Activated gamma-delta T cell treated with Interleukin-2 at 50 U/mL for 16 hours (primary cell): ENCODE measurements at regions not wholly inside any gene's neighbourhood (a gene's known extent, or its start where the extent isn't known, plus 50 kb on each side); places are given as distances from the start of the nearest gene placed in this dataset.
"Not testable (repeated sequence)": the region's sequence is repeated elsewhere in the genome, so short reads cannot be mapped to it uniquely, and the experiment has no call there.

Source experiments
- DNase-seq: peaks from one replicate; pipeline ENCODE4 v3.0.0-alpha.2; 2020

DNA sequence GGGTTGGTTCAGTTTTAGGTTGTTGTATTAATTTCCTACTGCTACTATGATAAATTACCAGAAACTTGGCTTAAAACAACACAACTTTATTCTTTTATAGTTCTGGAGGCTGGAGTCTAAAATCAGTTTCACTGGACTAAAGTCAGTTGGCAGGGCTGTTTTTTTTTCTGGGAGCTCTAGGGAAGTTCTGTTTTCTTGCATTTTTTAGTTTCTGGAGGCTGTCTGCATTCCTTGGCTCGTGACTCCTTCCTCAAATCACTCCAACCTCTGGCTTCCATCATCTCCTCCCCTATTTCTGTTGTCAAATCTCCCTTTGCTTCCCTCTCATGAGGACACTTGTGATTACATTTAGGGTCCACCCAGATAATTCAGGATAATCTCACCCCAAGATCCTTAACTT is 51.3 kb upstream of the SUB1 start:
- no peak for DNase-seq

DNA sequence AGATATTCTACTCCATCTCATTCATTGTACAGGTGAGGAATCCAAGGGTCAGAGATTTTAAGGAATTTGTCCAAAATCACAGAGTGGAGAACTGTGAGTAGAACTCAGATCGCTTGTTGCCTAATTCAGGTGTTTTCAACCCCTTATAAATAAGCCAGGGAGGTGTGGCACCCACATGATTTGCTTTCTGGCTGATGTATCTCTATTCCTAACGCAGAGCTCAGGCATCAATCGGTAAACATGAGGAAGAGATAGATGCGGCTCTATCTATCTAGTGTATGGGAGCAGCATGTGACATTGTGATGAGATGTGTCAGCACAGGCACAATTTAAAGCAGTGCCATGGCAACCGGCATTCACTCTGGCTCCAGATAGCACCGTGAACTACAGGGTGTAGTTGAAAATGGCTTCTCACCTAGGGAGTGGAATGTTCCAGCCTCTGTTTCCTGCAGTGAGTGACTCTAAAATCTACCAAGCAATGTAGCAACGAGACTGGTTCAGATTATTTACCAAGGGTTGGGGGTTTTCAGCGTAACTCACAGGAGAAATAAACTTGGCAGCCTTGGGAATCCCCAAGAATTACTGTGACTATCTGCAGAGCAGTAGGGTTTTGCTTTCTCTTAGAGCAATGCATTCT is 53.4 kb upstream of the SUB1 start:
- peak; percentile 26 for DNase-seq

DNA sequence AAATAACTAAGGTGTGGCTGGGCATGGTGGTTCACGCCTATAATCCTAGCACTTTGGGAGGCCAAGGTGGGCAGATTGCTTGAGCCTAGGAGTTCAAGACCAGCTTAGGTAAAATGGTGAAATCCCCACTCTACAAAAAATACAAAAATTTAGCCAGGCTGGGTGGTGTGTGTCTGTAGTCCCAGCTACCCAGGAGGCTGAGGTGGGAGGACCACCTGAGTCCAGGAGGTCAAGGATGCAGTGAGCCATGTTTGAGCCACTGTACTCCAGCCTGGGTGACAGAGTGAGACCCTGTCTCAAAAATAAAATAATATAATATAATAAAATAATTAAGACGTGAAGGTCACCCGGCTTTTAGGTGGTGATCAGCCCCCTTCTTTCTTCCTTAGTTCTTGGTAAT is 58.0 kb upstream of the SUB1 start:
- DNase-seq = not testable (repeated sequence)

DNA sequence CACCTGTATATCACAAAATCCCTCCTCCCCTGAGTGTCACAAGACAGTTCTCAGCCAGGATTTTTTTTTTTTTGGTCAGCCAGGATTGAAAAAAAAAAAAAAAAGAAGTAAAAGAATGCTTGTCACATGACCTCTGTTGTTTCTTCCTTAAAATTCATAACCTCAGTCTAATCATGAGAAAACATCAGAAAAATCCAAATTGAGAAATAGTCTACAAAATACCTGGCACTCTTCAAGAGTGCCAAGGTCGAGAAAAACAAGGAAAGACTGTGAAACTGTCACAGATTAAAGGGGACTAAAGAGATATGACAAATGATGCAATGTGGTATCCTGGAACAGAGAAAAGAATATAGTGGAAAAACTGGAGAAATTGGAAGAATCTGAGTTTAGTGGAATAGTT is 58.5 kb upstream of the SUB1 start:
- DNase-seq = no peak

DNA sequence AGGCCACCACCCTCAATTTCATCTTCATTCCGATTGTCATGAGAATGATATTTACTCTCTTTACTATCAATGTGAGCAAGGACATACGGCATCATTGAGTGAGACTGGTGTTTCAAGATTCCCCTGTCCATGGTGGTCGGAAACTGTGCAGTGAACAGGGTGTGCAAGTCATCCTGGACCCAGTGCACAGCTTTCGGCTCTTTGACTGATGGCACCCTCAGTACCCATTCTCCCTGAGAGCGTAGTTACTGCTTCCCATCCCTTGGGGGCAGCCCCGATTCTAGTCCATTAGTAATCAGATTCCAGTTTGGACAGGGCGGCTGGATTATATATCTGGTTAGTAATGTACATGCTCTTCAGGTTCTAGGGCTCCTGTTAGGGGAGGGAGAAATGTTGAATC is 61.7 kb upstream of the SUB1 start:
- DNase-seq = no peak

DNA sequence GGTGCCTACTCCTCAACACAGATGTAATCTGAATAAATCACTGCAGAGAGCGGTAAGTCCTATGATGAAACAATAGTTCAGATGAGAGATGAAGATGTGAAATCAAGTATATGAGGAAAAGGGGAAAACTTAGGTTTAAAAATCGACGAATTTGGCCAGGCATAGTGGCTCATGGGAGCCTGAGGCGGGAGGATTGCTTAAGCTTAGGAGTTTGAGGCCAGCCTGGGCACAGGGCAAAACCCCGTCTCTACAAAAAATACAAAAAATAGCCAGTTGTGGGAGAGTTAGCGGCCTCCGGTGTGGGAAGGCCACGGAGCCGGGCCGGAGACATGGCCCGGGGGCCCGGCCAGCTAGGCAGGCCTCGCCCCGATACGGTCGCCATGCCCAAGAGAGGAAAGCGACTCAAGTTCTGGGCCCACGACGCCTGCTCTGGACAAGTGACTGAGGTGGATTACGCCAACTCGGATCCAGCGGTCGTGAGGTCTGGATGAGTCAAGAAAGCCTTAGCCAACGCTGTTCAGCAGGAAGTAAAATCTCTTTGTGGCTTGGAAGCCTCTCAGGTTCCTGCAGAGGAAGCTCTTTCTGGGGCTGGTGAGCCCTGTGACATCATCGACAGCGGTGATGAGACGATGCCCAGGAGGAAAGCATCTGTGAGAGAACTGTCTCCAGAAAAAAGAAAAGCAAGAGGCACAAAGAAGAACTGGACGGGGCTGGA is 62.8 kb upstream of the SUB1 start:
- DNase-seq = peak; percentile 13

DNA sequence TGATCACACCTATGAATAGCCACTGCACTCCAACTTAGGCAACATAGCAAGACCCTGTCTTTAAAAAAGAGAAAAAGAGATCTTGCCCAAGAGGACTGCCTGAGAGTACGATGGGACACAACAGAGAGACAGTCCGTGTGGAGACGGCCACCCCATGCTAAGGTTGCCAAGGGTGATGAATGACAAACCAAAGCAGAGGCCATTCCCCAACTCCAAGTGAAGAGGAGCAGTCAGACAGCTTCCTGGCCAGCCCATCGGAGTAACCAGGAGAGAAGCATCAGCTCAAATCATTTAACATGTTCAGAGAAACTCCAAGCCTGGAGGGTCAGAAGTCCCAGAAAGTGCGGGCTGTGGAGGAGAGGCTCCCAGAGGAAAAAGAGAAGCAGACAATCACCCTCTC is 63.9 kb upstream of the SUB1 start:
- no peak for DNase-seq

DNA sequence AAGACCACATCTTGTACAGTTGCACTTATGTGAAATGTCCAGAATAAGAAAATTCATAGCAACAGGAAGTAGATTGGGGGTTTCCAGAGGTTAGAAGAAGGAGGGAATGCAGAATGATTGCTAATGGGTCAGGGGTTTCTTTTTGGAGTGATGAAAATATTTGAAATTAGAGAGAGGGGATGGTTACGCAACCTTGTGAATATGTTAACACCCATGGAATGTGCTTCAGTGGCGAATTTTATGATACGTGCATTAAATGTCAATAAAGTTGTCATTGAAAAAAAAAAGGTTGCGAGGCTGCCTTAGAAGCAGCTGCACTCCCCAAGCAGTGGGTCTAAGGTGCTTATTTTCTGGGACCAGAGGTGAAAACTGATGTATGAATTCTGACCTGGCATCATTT is 64.4 kb upstream of the SUB1 start:
- no peak for DNase-seq

DNA sequence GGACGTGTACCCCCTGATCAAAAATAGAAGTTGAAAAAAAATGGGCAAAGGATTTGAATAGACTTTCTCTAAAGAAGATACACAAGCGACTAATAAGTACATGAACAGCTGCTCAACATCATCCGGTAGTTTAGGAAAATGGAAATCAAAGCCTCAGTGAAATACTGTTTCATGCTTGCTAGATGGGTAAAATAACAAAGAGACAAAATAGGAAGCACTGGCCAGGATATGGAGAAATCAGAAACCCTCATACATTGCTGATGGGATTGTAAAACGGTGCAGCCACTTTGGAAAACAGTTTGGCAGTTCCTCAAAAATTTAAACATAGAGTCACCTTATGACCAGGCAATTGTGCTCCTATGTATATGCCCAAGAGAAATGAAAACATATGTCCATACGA is 65.0 kb upstream of the SUB1 start:
- no peak for DNase-seq

DNA sequence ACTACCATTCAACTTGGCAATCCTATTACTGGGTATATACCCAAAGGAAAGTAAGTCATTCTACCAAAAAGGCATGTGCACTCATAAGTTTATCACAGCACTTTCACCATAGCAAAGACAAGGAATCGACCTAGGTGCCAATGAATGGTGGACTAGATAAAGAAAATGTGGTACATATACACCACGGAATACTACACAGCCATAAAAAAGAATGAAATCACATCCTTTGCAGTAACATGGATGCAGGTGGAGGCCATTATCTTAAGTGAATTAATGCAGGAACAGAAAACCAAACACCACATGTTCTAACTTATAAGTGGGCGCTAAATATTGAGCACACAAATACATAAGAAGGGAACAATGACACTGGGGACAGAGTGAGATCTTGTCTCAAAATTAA is 65.8 kb upstream of the SUB1 start:
- DNase-seq = no peak

DNA sequence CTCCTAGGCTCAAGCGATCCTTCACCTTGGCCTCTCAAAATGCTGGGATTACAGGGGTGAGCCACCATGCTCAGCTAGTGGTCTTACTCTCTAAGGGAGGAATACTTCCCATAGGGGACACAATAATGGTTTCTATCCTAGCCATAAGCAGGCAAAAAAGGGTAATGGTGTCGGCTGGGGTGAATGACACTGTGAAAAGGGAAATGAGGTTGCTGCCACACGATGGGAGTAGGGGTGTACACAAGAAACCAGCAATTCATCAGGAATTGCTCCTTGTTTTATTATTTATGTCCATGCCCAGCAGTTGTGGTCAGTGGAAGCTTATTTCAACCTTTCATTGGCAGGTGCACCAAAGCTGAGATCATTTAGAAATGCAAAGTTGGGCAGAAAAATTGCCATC is 70.3 kb upstream of the ZFR start:
- DNase-seq = no peak

DNA sequence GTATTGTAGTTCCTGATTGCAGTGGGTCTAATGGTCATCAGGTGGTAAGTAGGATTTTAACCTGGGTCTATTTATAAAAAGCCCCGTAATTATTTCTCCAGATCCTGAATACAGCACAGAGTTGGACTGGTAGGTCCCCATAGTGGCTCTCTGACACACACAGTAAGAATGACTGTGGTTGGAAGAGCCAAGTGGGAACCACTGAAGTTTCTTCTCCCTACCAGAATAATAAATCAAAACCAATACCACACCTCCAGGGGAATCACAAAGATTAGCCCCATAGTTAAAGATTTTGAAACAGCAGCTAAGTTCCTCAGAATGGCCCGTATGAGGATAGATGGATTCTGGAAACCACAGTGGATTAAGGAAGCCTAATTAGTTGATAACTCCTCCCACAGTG is 68.4 kb upstream of the ZFR start:
- DNase-seq = no peak

DNA sequence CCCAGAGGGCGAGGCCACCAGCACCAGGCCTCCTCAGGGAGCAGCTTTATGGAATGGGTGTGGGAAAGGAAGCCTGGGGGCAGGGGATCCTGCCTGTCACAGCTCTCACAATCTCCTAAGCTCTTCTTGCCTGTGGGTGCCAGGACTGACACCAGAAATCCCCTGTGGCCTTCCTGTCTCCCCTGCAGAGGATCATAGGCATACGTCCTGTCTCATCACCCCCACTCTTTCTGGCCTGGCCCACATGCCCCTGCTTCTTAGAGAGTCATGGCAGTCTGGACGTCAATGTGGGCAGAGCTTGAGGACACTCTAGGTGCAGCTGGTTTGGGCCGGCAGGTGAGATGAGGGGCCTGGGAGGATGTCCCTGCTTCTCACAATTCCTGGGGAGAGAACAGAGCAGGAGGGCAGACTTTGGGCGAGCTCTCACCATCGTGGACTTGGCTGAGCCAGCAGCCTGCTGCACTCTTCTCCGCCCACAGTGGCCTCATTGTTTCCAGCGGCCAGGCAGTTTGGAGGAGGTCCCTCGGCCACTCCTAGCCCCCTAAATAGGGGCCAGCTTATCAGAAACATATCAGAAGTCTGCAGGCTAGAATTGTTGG is 67.3 kb upstream of the ZFR start:
- no peak for DNase-seq

DNA sequence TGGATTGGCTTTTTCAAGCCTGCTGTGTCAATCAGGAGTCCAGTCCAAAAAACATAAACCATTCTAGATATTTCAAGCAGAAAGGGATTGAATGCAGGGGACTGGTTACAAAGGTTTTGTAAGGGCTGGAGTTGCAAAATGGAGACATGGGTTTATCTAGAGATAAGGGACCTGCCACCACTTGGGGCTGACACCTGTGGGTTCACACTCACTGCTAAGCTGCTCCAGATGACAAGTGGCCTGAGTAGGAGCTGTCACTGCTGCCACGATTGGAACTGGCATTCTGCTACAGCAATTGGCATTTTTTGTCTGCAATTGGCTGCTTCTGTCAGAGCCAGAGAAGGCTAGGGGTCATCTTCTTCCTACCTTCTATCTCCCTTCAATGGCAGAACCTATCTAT is 66.3 kb upstream of the ZFR start:
- DNase-seq = no peak

DNA sequence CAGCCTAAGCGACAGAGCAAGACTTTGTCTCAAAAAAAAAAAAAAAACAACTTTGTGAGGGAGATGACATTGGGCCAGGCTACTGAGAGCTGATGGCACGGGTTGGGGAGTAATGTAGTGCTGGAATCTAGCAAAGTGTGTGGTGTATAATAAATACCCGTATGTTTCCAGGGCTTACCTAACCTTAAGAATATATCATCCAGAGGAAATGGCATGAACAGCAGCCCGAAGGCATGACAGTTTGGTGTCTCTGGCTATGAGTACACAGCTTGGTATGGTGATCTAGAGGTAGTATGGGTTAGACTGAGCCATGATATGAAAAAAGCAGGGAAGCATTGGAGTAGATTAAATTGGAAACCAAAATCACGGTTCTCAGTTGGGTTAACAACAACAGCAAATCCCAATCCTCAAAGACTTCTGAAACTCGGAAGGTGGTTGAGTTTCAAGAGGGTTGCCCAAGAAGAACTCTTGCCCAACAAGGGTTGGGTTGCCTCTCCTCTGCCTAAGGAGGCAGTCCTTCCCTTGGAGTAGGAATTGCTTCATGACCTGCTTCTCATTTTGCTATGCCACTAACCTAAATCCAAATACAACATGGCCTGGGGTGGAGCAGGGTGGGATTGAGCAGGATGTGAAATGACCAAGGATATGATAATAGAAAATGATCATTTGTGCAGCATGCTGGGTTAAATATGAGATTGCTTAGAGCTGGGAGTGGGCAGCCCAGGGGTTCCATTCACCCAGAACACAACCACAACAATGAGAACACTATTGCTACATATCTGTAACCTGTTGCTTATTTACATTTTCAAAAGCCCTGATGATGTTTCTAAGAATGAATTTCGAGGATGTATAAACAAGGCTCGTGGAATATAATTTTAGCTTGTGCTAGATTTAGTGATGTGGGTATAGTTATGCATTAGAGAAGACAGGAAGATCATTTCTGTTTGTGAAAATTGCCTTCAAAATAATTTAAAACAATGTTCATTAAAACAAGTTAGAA is 64.6 kb upstream of the ZFR start:
- DNase-seq = no peak

DNA sequence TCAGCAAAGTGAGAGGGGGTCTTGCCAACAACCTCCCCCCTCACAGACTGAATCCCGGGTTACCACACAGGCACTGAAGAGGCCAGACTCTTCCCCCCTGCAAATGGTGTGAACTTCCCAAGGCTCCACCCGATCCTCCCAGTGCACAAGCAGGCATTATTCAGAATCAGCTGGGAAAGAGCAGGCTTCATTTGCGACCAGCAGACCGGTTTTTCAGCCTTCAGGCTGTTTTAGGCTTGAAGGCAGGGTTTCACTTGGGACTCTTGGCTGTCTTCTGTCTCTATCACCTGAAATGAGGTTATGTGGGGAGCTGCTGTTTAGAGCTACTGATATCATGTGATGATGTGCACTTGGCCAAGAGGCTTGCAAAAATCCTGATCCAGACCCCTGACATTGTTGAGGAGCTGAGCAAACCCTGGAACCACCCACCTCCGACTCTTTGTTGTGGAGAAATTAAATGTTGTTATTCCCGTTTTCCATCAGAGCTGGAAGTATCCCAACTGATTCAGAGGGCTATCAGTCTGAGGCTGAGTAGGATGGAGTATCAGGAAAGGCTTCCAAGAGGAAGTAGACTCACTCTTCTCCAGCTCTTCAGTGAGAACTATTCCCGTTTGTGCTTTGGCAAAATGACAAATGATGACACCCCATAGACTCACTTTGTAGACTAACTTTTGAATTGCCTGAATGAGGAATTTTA is 63.3 kb upstream of the ZFR start:
- DNase-seq = no peak

DNA sequence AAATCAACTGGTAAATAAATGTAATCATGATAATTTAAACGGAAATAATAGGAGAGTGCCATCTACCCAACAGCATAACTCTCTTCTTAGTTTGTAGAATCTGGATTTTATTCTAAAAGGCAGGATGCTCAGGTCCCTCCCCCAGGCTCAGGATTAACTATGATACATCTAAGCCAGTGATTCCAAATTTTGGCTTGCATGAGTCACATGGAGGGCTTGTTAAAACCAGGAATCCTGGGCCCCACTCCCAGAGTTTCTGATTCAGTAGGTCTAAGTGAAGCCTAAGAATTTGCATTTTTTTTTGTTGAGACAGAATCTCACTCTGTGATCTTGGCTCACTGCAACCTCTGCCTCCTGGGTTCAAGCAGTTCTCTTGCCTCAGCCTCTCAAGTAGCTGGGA is 62.3 kb upstream of the ZFR start:
- no peak for DNase-seq

DNA sequence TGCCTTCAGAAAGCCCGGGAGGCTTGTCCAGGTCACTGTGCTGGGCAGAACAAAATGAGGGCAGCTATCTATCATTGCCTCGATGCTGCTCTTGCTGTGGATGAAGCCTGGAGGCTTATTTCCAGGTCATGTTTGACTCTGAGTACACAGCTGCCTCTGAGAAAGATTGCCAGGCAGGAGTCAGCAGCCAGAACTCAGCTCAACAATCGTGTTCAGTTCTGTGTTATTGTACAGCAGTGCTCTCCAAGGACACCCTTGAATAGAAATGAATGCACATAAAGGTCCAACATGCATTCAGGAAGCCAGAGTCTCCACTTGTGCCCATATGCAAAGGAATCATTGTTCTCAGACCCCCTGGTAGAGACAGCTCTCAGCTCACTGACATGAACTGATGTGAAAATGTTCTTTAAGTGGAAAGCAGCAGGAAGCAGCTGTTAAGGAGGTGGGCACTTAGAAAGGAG is 61.7 kb upstream of the ZFR start:
- no peak for DNase-seq

DNA sequence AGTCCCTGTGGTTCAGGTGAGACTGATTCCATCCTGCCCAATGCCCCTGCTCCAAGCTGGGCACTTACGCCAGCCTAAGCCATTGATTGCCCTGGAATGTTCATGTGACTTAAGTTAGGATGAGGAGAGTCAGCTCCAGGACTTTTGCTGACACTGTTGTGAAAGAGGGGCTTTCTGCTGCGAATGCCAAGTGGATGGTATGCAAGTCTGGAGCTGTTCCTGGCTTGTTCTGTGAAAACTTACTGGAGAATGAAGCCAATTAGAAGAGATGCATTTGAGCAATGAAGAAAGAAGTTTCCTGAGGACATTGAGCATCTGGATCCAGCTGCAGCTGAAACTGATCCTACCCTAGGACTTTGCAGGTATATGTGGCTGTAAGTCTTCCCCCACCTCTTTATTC is 61.2 kb upstream of the ZFR start:
- no peak for DNase-seq

DNA sequence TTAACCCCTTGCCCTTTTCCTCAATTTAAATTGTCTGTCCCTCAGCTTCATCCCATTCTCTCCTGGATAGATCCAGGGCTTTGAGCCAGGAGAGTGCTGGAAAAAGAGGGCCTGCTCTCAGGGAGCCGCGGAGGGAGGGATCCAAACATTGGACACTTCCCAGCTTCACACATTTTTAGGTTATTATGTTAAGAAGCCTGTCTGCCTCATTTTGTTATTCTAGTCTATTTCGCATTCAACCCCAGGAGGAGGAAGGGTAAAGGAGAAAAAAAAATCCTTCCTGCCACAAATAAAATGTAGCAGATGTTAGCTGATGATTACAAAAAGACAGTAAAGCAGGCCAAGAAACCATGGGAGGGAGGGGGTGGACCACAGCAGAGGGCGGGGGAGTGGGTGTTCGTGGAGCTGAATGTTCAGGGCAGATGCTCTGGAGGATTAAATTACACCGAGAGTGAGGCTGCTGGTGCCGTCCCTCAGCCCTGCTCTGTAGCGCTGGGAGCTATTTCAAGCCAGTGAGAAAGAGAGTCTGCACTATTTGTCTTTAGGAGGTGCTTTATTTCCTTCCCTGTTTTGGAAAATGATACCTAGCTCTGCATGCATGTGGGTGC is 60.6 kb upstream of the ZFR start:
- no peak for DNase-seq

DNA sequence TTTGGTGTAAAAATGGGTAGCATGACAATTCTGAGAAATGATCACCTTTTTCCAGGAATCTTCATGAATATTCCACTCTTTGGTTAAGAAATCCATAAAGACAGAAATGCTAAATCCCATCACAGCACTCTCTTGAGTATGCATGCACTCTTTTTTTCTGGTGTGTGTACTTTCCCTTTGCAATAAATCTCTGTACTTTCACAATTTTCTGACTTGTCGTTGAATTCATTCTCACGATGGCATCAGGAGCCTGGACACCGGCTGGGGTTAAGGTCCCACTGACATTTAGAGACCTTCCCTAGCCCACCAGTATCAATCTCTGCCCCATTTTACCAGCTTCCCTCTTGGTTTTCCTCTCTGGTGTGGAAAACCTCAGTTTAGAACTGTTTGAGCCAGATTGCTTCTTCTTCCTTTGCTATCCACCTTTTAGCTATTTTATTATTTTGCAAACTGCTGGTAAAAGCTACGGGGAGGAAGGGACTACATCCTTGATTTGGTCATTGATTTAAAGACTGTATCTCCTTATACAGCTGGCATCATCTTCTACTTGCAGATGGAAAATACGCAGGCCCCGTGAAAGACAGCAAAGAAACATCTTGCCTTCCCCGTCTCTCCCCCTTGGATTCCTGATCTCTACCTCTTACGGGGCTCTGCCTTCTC is 59.9 kb upstream of the ZFR start:
- no peak for DNase-seq

DNA sequence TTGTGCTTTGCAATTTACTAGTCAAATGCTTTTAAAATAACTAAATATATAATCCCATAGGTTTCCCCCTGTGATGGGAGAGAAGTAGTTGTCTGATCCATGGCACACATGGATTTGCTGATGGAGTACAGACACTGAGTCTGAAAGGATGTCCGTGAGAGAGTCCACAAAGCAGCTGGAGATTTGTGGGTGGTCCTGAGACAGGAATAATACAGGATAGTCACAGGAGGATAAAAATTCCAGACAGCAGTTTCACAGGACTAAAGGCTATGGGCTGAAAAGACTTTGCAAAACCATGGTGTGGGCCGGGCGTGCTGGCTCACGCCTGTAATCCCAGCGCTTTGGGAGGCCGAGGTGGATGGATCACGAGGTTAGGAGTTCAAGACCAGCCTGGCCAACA is 58.7 kb upstream of the ZFR start:
- DNase-seq = no peak
